HG03039 (cell line): ENCODE measurements at regions not wholly inside any gene's neighbourhood (a gene's known extent, or its start where the extent isn't known, plus 50 kb on each side); places are given as distances from the start of the nearest gene placed in this dataset.

Experiments used
- ATAC-seq: cut with Tn5 transposase; IDR thresholded peaks from one replicate; pipeline ENCODE4 v1.9.1; 2021; ENCODE audit warnings: mild to moderate bottlenecking, moderate library complexity; ENCODE audit not compliant: unreplicated experiment

DNA sequence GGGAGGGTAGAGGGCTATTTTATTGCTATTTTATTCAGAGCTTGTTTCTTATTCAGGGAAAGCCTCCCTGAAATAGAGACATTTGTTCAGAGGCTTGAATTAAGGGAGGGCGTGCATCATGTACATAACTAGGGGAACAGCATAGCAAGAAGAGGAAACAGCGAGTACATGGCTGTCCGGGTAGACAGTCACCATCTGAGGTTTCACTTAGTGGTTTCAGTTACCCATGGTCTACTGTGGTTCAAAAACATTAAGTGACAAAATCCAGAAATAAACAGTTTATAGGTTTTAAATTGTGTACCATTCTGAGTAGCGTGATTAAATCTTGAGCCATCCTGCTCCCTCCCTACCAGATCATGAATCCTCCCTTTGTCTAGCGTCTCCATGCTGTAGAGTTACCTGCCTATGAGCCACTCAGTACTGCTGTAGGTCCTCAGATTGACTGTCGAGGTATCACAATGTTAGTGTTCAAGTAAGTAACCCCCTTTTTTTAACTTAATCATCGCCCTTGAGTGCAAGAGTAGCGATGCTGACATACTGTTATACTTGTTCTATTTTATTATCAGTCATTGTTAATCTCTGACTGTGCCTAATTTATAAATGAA lies 791.5 kb downstream of the TFAP2A start:
- ATAC-seq: no peak

- no peak for ATAC-seq
Observed at GRCh38 chr6:9621276-9621675, 793.6 kb downstream of the TFAP2A start.

DNA sequence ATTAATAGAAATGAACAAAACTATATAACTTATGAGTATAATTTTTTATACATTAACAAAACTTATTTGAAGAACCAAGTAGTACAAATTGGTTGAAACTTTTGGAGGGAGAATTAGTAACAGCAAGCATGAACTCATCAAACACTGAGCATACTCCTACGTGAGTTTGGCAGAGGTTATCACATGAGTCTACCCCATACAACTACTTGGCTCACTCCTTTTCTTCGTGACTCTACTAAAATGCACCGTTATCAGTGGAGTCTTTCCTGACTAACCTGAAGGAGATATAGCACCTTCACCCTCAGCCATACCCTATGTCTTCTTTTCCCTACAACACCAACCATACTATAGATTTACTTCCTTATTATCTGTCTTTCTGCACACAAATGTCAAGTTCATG lies 794.2 kb downstream of the TFAP2A start:
- no peak for ATAC-seq

DNA sequence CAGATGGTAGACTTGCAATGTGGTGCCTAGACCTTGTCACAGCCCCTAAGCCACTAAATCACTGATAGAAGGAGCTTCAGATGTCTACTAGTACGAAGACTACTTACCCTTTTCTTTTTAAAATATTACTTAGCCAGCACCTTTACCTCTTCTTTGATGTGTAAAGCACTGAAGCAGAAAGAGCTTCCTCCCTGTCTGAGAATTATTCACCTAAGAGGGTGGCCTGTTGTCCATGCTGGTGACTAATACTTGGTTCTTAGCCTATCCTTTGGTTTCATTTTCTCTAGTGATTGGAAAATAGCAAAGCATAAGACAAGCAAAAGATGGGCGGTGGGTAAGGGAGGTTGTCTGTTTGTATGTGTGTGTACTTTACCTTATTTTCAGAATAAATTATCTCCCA lies 794.6 kb downstream of the TFAP2A start:
- ATAC-seq: no peak

DNA sequence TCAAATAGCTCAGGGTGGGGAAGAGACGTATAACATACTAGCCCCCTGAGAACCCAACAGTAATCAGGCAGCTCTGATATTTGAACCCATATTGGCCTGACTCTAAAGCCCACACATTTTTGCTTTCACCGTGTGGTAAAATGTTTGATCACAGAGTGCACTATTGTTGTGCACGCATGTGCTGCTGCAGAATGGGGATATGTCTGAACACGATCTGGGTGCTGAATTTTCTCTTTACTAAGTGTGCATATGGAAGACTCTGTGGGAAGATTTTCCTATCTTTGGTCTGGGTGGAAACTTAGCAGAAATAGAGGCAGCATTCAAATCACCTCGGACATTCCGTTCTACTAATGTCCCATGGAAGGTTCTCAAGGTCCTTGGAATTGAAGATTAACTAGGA lies 800.1 kb downstream of the TFAP2A start:
- no peak for ATAC-seq

GRCh38 chr6:9612489-9612888 lies 802.4 kb downstream of the TFAP2A start:
- no peak for ATAC-seq

- no peak for ATAC-seq
Observed at GRCh38 chr6:9610620-9611415, 804.1 kb downstream of the TFAP2A start.

- ATAC-seq: no peak
Observed at GRCh38 chr6:9606435-9607134, 808.3 kb downstream of the TFAP2A start.

GRCh38 chr6:9594746-9595145 lies 820.1 kb downstream of the TFAP2A start:
- ATAC-seq: no peak

- ATAC-seq: no peak
Observed at GRCh38 chr6:9593554-9593953, 821.3 kb downstream of the TFAP2A start.

GRCh38 chr6:9583753-9584352 lies 831.0 kb downstream of the TFAP2A start:
- no peak for ATAC-seq

DNA sequence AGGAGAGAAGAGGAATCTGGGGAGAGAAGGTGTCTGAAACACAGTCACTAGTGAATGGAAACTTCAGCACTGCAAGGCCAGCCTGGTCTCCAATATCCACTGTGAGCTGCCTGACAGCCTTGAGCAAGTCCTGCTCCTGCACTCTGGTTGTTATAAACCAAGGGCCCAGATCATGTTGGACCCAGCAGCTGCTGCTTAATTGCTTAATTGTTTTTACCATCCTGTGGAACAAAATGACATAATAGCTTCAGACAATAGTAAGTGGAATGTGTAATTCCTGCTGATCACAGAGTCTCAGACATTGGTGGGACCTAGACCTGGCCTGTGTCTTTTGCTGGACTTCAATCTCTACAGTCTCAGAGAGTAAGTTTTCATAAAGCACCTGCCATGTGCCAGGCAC lies 833.7 kb downstream of the TFAP2A start:
- ATAC-seq: no peak

- no peak for ATAC-seq
Observed at GRCh38 chr6:9576521-9576920, 838.4 kb downstream of the TFAP2A start.

DNA sequence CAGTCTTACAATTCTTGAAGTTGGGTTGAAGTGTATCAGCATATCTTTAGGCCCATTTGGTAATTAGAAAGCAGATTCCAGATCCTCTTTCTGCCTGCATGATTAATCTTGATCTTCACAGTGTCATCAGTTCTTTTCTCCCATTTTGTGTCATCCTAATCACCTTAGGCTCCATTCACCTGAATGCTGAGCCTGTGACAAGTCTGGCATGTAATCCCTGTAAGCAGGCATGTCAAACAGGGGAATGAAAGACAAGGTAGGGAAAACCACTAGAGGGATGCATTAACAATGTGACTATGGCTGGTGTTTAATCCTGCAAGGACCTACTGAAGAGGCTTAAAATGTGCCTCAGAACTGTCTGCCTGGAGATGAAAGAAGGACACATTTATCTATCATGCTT lies 848.8 kb downstream of the TFAP2A start:
- no peak for ATAC-seq

GRCh38 chr6:9564021-9564420 lies 850.9 kb downstream of the TFAP2A start:
- ATAC-seq: no peak

DNA sequence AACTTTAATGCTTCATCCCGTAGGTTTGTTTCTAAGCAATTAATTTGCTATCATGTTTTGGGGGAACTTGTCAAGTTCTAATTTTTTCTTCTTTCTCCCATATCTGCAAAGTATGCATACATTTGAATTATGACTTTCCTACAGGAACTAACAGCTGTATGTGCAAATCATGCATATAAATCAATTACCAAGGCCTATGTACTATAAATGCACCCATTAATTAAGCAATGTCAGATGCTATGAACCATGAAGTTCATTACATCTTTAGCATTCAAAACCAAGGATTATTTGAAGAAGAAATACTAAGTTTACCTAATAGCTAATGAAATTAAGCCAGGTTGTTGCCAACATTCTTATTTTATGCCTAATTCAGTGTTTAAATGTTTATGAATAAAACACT lies 851.3 kb downstream of the TFAP2A start:
- ATAC-seq: no peak

DNA sequence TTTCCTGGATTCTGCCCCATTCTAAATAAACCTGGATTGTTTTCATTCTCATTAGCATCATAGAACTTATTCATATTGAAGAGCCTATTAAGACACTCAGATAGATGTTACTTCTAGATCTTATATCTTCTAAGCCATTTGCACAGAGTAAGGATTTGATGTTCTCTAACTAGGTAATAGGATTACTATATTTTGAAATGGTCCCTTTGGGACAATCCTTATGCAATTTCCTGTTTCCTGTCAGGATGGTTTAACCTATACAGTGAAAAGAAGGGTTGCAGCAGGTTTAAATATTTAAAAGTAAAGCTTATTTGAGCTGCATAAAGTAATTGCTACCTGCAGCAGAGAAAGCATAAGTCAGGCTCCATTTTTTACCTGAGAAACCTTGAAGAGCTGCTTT lies 860.1 kb downstream of the TFAP2A start:
- ATAC-seq: no peak

GRCh38 chr6:9554323-9554722 lies 860.6 kb downstream of the TFAP2A start:
- ATAC-seq: no peak

DNA sequence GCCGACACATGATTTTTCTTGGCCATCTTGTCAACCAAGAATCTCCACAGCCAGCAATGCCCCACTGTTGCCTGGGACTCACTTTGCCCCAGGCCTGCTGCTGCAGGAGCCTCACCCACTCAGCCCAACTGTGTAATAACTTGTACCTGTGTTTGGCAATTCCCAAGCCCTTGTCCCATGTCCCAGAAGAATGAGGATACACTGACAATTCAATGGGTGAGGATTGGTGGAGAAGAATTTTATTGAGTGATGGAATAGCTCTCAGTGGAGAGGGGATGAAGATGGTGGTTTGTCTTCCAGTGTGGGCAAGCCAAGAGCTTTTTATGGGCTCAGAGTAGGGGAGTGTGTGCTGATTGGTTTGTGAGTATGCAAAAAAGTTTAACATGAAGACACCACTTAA lies 861.9 kb downstream of the TFAP2A start:
- ATAC-seq: no peak

DNA sequence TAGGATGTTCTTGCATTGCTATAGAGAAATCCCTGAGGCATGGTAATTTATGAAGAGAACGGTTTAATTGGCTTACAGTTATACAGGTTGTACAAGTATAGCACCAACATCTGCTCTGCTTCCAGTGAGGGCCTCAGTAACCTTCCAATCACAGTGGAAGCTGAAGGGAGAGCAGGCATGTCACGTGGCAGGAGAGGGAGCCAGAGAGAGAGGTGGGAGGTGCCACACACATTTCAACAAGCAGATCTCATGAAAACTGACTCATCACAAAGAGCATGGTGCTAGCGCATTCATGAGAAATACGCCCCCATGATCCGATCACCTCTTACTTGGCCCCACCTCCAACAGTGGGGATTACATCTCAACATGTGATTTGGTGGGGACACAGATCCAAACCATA lies 871.2 kb downstream of the TFAP2A start:
- no peak for ATAC-seq

DNA sequence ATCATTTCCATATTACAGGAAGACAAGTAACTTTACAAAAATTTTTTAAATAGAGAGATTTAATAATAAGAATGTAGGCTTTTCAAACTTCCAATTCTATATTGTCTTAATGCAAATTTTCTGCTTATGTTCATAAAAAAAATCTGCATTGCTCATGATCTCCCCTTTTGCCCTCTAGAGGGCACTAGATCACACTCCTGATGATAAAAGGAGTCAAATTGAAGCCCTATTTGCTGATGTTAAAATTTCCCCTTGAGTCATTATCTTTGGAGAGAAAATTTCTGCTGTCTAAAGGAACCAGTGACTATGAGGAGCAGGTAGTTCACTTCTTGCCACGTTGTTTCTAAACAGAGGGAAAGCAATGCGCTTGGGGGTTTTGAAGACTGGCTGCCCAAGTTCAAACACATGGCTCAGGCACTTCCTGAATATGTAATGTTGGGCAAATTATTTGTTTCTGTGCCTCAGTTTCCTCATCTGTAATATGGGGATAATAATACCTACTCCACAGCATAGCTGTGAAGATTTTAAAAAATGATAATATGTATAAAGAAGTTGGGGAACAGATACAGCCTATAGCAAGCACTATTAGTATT lies 874.2 kb downstream of the TFAP2A start:
- ATAC-seq: peak; percentile 42
